Endodermal cell (in vitro differentiated cells): ENCODE measurements at regions not wholly inside any gene's neighbourhood (a gene's known extent, or its start where the extent isn't known, plus 50 kb on each side); places are given as distances from the start of the nearest gene placed in this dataset.

Experiments used
- DNase-seq: peaks from one replicate; pipeline ENCODE4 v3.0.0-alpha.2; 2017
- H3K27ac ChIP-seq: 2 replicates; pipeline ENCODE4 v1.5.1; 2013; ENCODE audit warnings: mild to moderate bottlenecking, low read depth, low read length, moderate library complexity
- H3K27me3 ChIP-seq: 2 replicates; pipeline ENCODE4 v1.6.1; 2013; ENCODE audit warnings: mild to moderate bottlenecking, low read length, moderate library complexity; ENCODE audit not compliant: insufficient read depth, control insufficient read depth, poor library complexity, severe bottlenecking
- H3K36me3 ChIP-seq: 2 replicates; pipeline ENCODE4 v1.7.0; 2013; ENCODE audit warnings: mild to moderate bottlenecking, low read length, moderate library complexity; ENCODE audit not compliant: control insufficient read depth, insufficient read depth
- H3K4me1 ChIP-seq: one replicate; pipeline ENCODE4 v1.7.0; 2013; ENCODE audit warnings: low read length; ENCODE audit not compliant: control insufficient read depth, insufficient read depth
- H3K4me3 ChIP-seq: 2 replicates; pipeline ENCODE4 v1.5.1; 2013; ENCODE audit warnings: mild to moderate bottlenecking, low read length, moderate library complexity
- H3K9ac ChIP-seq: 2 replicates; pipeline ENCODE4 v1.6.1; 2013; ENCODE audit warnings: mild to moderate bottlenecking, low read length, moderate library complexity; ENCODE audit not compliant: poor library complexity, severe bottlenecking; ENCODE audit errors: extremely low read depth
- H3K9me3 ChIP-seq: 2 replicates; pipeline ENCODE4 v1.6.1; 2013; ENCODE audit warnings: mild to moderate bottlenecking, low read length, moderate library complexity; ENCODE audit not compliant: control insufficient read depth
- H3K27ac Mint-ChIP-seq: 2 replicates; pipeline ENCODE4 v1.8.0; 2020; ENCODE audit warnings: mixed read lengths
- H3K27me3 Mint-ChIP-seq: 2 replicates; pipeline ENCODE4 v1.8.0; 2021; ENCODE audit warnings: mild to moderate bottlenecking, mixed read lengths; ENCODE audit not compliant: insufficient read depth
- H3K36me3 Mint-ChIP-seq: 2 replicates; pipeline ENCODE4 v1.8.0; 2020; ENCODE audit warnings: low read depth, mixed read lengths
- H3K4me1 Mint-ChIP-seq: 2 replicates; pipeline ENCODE4 v1.8.0; 2020; ENCODE audit warnings: mixed read lengths
- H3K4me3 Mint-ChIP-seq: 2 replicates; pipeline ENCODE4 v1.8.0; 2020; ENCODE audit warnings: mild to moderate bottlenecking, moderate library complexity, mixed read lengths
- H3K9me3 Mint-ChIP-seq: 2 replicates; pipeline ENCODE4 v1.8.0; 2020; ENCODE audit warnings: mild to moderate bottlenecking, mixed read lengths
- CTCF ChIP-seq: fragments of 200-600 bp; sonication (generic); conservative IDR thresholded peaks from 2 replicates; pipeline ENCODE4 v1.5.0; 2021; ENCODE audit warnings: antibody characterized with exemption, mild to moderate bottlenecking
- WGBS, 2 experiments: methylation state at CpG; one replicate each; pipeline versions ENCODE4 v1.1.5 to v1.1.7; 2013; ENCODE audit warnings: missing lambda C conversion rate in 2 of 2, mixed read lengths in 1 of 2; ENCODE audit not compliant: insufficient coverage in 1 of 2, insufficient read length in 1 of 2; 5-methylcytosine and 5-hydroxymethylcytosine counted together

- Histone ChIP-seq H3K27ac (no peak overlapping the region), H3K36me3 (no peaks in the 10 kb centered on the region), H3K9me3 (no peaks in the 10 kb centered on the region), H3K9ac (no peak overlapping the region), H3K4me1 (no peaks in the 10 kb centered on the region), H3K27me3 (peaks cover 6% of the 10 kb centered on the region), H3K4me3 (no peak overlapping the region)
- WGBS, 2 experiments = 80 to 85% methylated on average over 1 to 2 of the region's 2 CpGs
- no peaks in the 10 kb centered on the region for H3K36me3 Mint-ChIP-seq
- no peaks in the 10 kb centered on the region for H3K9me3 Mint-ChIP-seq
- no peaks in the 10 kb centered on the region for H3K4me1 Mint-ChIP-seq
- no peak overlapping the region for H3K27ac Mint-ChIP-seq
- H3K4me3 Mint-ChIP-seq = no peak overlapping the region
- TF ChIP-seq CTCF = no peak
- no peaks in the 10 kb centered on the region for H3K27me3 Mint-ChIP-seq
- DNase-seq = no peak
These were observed 210.0 kb upstream of the PPP2R3A start for GRCh38 chr3:135755330-135756105.

- no peak overlapping the region for H3K27ac Mint-ChIP-seq
- H3K36me3 Mint-ChIP-seq = no peaks in the 10 kb centered on the region
- Histone ChIP-seq H3K27ac (no peak overlapping the region), H3K4me3 (no peak overlapping the region), H3K36me3 (no peaks in the 10 kb centered on the region), H3K9me3 (no peaks in the 10 kb centered on the region), H3K27me3 (peaks cover 2% of the 10 kb centered on the region), H3K4me1 (no peaks in the 10 kb centered on the region), H3K9ac (no peak overlapping the region)
- 81 to 92% methylated on average over 3 of the region's 3 CpGs for WGBS, 2 experiments
- no peaks in the 10 kb centered on the region for H3K27me3 Mint-ChIP-seq
- no peak overlapping the region for H3K4me3 Mint-ChIP-seq
- TF ChIP-seq CTCF = no peak
- no peaks in the 10 kb centered on the region for H3K9me3 Mint-ChIP-seq
- H3K4me1 Mint-ChIP-seq = no peaks in the 10 kb centered on the region
- no peak for DNase-seq
These were observed 209.3 kb upstream of the PPP2R3A start for GRCh38 chr3:135756106-135756668.

GRCh38 chr3:135757421-135757820 lies 208.1 kb upstream of the PPP2R3A start:
- H3K9ac ChIP-seq = no peak overlapping the region
- no peaks in the 10 kb centered on the region for H3K9me3 ChIP-seq
- no peaks in the 10 kb centered on the region for H3K36me3 ChIP-seq
- no peak overlapping the region for H3K27ac Mint-ChIP-seq
- H3K4me1 Mint-ChIP-seq = no peaks in the 10 kb centered on the region
- H3K4me1 ChIP-seq = no peaks in the 10 kb centered on the region
- H3K27ac ChIP-seq = no peak overlapping the region
- no peaks in the 10 kb centered on the region for H3K27me3 Mint-ChIP-seq
- H3K27me3 ChIP-seq = no peaks in the 10 kb centered on the region
- no peaks in the 10 kb centered on the region for H3K36me3 Mint-ChIP-seq
- H3K4me3 Mint-ChIP-seq = no peak overlapping the region
- no peak for TF ChIP-seq CTCF
- no peak for DNase-seq
- no peaks in the 10 kb centered on the region for H3K9me3 Mint-ChIP-seq
- WGBS, 2 experiments = 76 to 82% methylated on average over 3 to 4 of the region's 4 CpGs
- no peak overlapping the region for H3K4me3 ChIP-seq
